Skeletal muscle satellite cell (primary cell): ENCODE measurements at regions not wholly inside any gene's neighbourhood (a gene's known extent, or its start where the extent isn't known, plus 50 kb on each side); places are given as distances from the start of the nearest gene placed in this dataset.

ENCODE experiments used
- H3K27me3 ChIP-seq: 2 replicates; pipeline ENCODE4 v1.7.0; 2013; ENCODE audit warnings: low read length; ENCODE audit not compliant: control insufficient read depth, insufficient read depth
- H3K36me3 ChIP-seq: 2 replicates; pipeline ENCODE4 v1.7.0; 2013; ENCODE audit warnings: mild to moderate bottlenecking, control low read depth, low read length; ENCODE audit not compliant: insufficient read depth
- H3K4me1 ChIP-seq: 2 replicates; pipeline ENCODE4 v1.7.0; 2013; ENCODE audit warnings: low read length; ENCODE audit not compliant: control insufficient read depth, insufficient read depth
- H3K4me2 ChIP-seq: 2 replicates; pipeline ENCODE4 v1.7.0; 2013; ENCODE audit warnings: mild to moderate bottlenecking, low read length
- H3K4me3 ChIP-seq: 2 replicates; pipeline ENCODE4 v1.7.0; 2013; ENCODE audit warnings: low read length
- H3K9ac ChIP-seq: 2 replicates; pipeline ENCODE4 v1.7.0; 2013; ENCODE audit warnings: mild to moderate bottlenecking, low read depth, low read length, moderate library complexity
- H3K9me3 ChIP-seq: replicated peaks from 2 replicates; pipeline ENCODE4 v1.7.0; 2013; ENCODE audit warnings: mild to moderate bottlenecking, control low read depth, low read length

DNA sequence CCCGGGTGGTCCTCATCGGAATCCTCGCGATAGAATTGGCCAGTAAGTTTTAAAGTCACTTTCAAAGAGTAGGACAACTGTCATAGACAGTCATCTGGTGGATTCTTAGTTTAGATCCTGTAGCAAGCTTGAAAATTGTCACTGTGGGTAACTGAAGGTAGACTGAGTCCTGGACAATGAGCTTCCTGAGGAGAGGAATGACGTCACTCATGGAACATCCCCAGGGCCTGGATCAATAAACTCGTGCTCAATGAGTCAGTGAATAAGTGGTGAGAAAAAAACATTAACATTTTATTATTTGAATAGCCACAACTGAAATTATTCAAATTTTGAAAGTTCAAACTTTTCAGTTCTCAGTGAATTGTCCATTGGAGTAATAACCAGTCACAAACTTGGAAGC lies 101.4 kb upstream of the CXCR4 start:
- Histone ChIP-seq H3K4me2 (no peak overlapping the region), H3K9me3 (no peaks in the 10 kb centered on the region), H3K9ac (no peak overlapping the region), H3K27me3 (no peaks in the 10 kb centered on the region), H3K36me3 (no peaks in the 10 kb centered on the region), H3K4me3 (no peak overlapping the region), H3K4me1 (no peaks in the 10 kb centered on the region)

DNA sequence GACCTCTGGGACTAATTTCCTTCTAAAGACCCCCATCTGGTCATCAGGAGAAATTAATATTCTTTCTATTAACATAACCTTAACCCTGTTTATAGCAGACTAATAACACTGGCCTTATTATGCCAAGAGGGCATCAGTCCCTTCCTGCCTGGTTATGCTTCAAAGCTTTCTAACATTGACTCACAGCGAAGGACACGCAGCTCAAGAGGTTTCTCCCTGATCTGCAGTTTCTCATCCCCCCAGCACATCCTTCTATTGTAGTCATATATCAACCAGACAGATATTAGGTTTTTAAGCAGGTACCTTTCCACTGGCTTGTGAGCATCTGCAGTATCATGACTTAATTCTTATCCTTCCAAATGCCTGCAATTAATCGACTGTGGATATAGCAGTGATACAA lies 100.0 kb upstream of the CXCR4 start:
- Histone ChIP-seq H3K4me3 (no peak overlapping the region), H3K27me3 (no peaks in the 10 kb centered on the region), H3K36me3 (no peaks in the 10 kb centered on the region), H3K9ac (no peak overlapping the region), H3K4me2 (no peak overlapping the region), H3K9me3 (no peaks in the 10 kb centered on the region), H3K4me1 (no peaks in the 10 kb centered on the region)

DNA sequence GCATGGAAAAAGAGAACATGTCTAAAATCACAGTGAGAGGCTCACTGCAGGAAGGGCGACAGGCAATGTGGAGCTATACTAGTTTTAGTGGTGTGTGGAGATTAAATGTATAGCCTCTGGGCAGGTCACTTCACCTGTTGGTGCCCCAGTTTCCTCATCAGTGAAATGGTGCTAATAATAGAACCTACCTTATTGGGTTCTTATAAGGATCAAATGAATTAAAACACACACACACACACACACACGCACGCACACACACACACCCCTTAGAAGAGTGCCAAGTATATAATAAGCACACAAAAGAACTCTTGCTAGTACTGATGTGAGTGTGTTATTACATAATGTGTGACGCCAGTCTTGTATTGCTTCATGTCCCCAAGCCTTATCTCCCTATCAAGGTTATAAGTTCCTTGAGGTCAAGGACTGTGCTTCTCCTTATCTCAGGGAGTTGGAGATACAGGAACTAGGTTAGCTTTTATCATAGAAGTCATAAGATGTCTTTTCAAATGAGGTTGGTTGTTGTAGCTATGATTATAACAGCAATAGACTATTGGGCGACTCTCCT lies 98.0 kb upstream of the CXCR4 start:
- H3K4me1 ChIP-seq, result no peaks in the 10 kb centered on the region
- H3K27me3 ChIP-seq, result no peaks in the 10 kb centered on the region
- no peaks in the 10 kb centered on the region for H3K36me3 ChIP-seq

DNA sequence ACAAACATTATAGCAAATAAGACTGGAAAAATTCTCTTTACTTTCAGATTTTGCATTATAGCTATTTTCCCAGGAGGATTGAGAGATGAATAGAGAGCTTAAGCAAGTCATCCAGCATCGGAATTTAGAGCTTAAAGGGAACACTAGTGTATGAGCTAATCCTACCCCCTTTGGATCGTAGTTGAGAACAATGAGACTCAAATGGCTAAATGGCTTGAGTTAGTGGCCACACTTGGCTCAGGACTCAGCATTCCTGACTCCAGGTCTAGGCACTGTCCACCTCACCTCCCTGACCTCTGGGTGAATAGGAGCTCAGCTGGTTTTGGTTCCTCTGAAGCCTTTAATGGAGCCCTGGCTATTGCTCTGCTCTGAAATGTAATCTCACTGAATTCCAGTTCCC lies 97.5 kb upstream of the CXCR4 start:
- no peak overlapping the region for H3K9ac ChIP-seq
- H3K9me3 ChIP-seq, result no peaks in the 10 kb centered on the region
- H3K4me3 ChIP-seq, result no peak overlapping the region
- no peak overlapping the region for H3K4me2 ChIP-seq
- no peaks in the 10 kb centered on the region for H3K27me3 ChIP-seq
- H3K36me3 ChIP-seq, result no peaks in the 10 kb centered on the region
- H3K4me1 ChIP-seq, result no peaks in the 10 kb centered on the region

More for the DNA sequence above, 98.0 kb upstream of the CXCR4 start:
- Histone ChIP-seq H3K9me3 (no peaks in the 10 kb centered on the region), H3K4me2 (no peak overlapping the region), H3K9ac (no peak overlapping the region), H3K4me3 (no peak overlapping the region)

DNA sequence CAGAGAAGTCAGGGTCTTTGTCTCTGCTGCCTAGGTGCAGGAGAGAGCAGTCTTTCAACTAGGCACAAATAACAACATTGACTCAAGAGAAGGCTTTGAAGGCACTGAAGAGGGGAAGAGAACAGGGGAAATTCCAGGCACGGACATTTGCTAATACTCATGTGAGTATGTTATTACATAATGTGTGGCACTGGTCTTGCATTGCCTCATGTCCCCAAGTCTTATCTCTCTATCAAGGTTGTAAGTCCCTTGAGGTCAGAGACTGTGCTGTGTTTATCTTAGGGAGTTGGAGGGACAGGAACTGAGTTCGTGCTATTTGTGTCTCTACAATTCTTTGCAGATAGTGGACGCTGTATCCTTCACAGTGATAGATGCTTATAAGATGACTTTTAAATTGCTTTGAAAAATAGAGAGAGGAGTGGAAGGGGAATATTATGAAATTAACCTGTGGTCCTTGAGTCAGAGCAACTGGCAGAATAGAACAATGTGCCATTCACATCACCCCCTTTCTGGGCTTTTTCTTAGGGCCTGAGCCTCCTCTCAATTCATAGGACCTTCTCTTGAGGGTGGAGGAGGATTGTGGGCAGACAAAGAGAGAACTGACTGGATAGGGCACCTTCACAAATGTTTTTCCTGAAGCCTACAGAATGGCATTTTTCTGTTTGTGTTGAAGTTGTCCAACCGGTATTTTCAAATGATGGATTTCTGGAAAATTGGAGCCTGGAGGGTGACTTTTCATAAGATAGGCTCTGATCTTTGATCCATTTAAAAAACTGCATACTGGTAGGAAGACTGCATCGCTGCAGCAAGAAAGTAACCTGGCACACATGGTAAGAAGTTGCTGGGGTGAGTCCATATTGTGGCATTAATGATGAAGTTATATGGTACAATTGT lies 96.6 kb upstream of the CXCR4 start:
- Histone ChIP-seq H3K27me3 (no peaks in the 10 kb centered on the region), H3K9me3 (no peaks in the 10 kb centered on the region), H3K4me2 (no peak overlapping the region), H3K4me3 (no peak overlapping the region), H3K4me1 (no peaks in the 10 kb centered on the region), H3K9ac (no peak overlapping the region), H3K36me3 (no peaks in the 10 kb centered on the region)

DNA sequence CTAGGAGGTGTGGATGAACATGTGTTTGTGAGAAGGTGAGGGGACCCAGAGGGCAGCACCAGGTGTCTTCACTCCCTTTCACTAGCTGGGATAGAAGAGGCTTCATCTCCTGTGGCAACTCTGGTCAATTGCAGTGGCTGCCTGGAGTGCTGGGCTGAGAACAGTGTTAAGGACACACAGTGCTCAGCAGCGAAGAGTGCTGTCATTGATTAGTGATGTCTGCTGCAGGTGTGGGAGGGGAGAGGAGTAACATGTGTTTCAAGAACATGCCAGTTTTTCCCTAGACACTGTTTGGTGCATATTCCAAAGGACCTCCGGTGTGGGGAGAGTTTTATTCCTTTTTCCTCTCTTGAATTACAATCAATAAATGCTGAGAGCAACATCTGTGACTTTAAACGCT lies 95.9 kb upstream of the CXCR4 start:
- H3K4me3 ChIP-seq, result no peak overlapping the region
- H3K4me1 ChIP-seq, result no peaks in the 10 kb centered on the region
- H3K36me3 ChIP-seq, result no peaks in the 10 kb centered on the region
- H3K27me3 ChIP-seq, result no peaks in the 10 kb centered on the region
- H3K4me2 ChIP-seq, result no peak overlapping the region
- no peak overlapping the region for H3K9ac ChIP-seq
- no peaks in the 10 kb centered on the region for H3K9me3 ChIP-seq

DNA sequence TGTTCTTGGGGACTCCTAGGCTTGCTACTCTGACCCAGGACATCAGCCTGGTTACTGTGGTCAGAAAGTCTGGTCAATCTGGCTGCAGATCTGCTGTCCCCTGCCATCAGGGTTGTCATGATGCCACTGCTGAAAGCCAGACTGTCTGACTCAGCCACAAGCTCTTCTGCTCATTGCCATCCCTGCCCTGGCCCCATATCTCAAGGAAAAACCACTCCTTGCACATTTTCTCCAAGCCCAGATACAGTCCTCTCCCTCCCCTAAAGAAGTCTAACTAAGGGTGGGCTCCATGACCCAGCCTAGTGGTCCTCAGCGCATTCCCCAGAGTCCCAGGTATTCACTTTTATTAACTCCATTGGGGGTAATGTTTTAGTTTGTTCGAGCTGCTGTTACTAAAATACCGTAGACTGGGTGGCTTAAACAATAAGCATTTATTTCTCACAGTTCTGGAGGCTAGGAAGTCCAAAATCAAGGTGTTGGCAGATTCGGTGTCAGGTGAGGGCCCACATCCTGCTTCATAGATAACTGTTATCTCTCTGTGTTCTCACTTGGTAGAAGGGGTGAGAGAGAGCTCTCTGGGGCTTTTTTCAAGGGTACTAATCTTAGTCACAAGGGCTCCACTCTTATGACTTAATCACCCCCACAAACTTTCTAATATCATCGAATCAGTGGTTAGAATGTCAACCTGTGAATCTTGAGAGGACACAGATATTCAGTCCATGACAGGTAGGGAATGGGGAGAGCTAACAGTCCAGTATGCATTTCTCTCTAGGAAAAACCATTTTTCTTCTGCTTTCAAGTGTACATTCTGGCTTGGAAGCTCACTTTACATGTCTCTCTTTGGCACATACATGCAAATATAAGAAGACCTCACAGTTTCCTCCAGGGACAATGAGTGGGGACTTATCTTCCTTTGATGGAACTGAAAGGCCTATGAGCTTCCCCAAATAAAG lies 94.8 kb upstream of the CXCR4 start:
- no peaks in the 10 kb centered on the region for H3K36me3 ChIP-seq
- no peaks in the 10 kb centered on the region for H3K9me3 ChIP-seq
- H3K9ac ChIP-seq, result no peak overlapping the region
- no peaks in the 10 kb centered on the region for H3K4me1 ChIP-seq
- no peaks in the 10 kb centered on the region for H3K27me3 ChIP-seq
- H3K4me2 ChIP-seq, result no peak overlapping the region
- no peak overlapping the region for H3K4me3 ChIP-seq

DNA sequence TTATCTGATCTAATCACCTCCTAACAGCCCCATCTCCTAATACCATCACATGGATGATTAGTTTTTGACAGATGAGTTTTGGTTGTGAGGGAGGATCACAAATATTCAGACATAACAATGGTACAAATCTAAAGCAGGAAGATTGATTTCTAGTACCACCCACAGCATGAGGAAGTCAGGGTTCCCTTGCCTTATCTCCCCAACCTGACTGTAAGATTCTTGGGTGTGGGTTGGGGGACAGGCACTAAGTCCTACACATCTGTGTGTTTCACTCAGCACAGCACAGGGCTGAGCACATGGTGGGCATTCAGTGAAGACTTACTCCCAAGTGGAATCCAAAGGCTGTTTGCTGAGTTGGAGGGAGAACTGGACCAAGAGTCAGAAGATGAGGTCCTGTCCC lies 93.8 kb upstream of the CXCR4 start:
- Histone ChIP-seq H3K9ac (no peak overlapping the region), H3K9me3 (no peaks in the 10 kb centered on the region), H3K4me1 (no peaks in the 10 kb centered on the region), H3K4me2 (no peak overlapping the region), H3K27me3 (no peaks in the 10 kb centered on the region), H3K4me3 (no peak overlapping the region), H3K36me3 (no peaks in the 10 kb centered on the region)

DNA sequence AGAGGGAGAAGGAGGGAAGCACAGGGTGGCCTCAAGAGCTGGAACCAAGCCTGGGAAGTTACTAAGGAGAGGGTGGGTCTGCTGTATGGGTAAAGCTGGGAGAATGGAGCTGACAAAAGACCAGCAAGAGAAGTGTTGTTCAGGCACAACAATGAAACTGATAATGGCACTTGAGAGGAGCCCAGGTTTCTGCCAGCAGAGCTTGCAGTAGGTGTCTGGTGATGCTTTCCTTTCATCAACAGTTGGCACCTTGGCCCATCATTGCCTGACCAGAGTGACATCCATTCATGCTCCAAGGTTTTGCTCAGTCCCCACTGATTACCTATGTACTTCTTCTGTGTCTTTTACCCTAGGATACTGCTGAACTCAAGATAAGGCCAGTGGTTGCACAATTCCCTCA lies 92.9 kb upstream of the CXCR4 start:
- H3K4me1 ChIP-seq, result no peaks in the 10 kb centered on the region

DNA sequence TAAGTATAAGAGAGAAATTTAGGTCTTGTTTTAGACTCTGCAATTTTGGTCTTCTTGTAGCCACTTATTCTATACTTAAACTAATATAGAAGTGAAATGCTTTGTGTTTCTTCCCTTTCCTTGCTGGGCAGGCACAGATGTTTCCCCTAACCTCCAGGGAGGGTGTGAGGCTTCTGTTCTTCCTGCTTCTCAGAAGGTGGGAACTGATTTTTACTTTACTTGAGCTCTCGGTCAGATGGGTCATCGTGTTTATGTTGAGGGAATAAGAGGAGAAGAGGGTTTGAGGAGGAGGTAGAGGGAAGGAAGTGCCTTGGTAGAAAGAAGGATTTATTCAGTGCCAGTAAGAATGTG lies 92.5 kb upstream of the CXCR4 start:
- H3K4me1 ChIP-seq, result no peaks in the 10 kb centered on the region

More for the DNA sequence above, 92.9 kb upstream of the CXCR4 start:
- Histone ChIP-seq H3K4me2 (no peak overlapping the region), H3K9ac (no peak overlapping the region), H3K4me3 (no peak overlapping the region), H3K36me3 (no peaks in the 10 kb centered on the region), H3K9me3 (no peaks in the 10 kb centered on the region), H3K27me3 (no peaks in the 10 kb centered on the region)

DNA sequence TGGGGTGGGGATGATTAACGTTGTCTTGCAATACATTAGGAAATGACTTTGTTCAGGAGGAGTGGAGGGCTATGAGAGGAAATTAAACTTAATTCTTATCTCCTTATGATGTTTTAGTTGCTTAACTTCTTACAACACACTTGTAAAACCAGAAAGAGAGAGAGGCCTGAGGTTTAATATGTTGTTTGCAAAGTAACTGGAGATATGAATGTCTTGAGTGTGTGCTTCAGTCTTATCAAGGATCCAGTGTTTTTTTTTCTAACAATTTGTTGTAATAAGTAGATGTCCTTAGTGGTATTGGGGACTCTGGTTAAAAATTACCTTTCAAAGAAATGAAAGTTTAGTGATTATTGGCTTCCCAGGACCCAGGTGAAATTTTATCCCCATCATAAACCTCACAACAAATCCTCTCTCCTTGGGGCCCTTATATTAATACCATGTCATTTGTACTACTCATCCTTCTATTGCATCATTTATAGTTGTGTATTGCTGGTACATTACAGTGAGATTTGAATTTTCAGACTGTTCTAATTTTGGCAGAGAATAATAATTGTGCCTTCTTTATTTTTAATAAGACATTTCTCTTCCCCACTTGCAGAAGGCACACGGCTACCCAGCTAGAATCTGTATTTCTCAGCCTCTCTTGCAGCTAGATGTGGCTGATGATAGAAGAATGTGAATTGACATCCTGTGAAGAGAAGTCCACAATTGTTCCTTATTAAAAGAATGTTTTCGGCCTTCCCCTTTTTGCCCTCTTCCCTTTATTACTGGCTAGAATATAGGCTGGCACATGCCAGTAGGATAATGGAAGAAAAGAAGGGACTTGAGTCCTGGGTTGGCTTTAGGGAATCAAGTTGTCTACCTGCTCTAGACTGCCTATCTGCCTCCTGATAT lies 91.9 kb upstream of the CXCR4 start:
- no peaks in the 10 kb centered on the region for H3K27me3 ChIP-seq
- no peaks in the 10 kb centered on the region for H3K4me1 ChIP-seq
- H3K4me3 ChIP-seq, result no peak overlapping the region

More for the DNA sequence above, 92.5 kb upstream of the CXCR4 start:
- no peak overlapping the region for H3K9ac ChIP-seq
- no peaks in the 10 kb centered on the region for H3K9me3 ChIP-seq
- no peak overlapping the region for H3K4me2 ChIP-seq
- no peaks in the 10 kb centered on the region for H3K27me3 ChIP-seq
- H3K36me3 ChIP-seq, result no peaks in the 10 kb centered on the region
- no peak overlapping the region for H3K4me3 ChIP-seq

More for the DNA sequence above, 91.9 kb upstream of the CXCR4 start:
- H3K36me3 ChIP-seq, result no peaks in the 10 kb centered on the region
- no peaks in the 10 kb centered on the region for H3K9me3 ChIP-seq
- no peak overlapping the region for H3K9ac ChIP-seq
- H3K4me2 ChIP-seq, result no peak overlapping the region
